ENCODE measurements at regions not wholly inside any gene's neighbourhood (a gene's known extent, or its start where the extent isn't known, plus 50 kb on each side); places are given as distances from the start of the nearest gene placed in this dataset.

DNA sequence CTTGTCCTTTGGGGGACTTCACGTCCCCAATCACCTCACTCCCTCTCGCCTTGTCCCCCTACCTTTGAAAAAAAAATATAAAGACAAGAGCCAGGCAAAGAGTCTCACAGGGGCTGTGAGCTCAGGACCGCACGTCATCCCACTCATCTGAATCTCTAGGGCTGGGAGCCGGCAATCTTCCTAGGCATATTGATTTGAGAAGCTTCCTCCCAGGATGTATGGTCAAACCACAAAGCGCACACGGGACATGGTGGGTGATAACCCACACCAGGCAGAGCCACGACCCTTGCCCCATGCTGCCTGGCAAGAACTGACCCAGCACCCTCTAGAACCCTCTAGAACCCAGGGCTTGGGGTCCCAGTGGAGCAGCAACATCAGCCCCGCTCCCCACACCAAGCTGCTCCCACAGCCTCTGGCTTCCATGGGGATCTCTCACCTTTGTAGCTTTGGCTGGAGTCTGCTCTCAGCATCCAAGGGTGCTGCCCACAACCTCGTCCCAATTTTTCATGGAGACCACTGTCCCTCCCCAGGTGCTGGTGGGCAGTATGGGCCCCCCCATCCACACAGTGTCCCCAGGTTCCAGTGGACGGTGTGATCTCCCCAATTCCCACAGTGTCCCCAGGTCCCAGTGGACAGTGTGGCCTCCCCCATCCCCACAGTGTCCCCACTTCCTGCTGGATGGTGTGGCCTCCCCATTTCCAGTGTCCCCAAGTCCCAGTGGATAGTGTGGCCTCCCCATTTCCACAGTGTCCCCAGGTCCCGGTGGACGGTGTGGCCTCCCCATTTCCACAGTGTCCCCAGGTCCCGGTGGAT, 85.2 kb upstream of the FGF3 start:
- H3K4me2 ChIP-seq: peak overlapping the region; percentile 87
- H3K27me3 ChIP-seq: 0 out of 2 replicates have a peak, but pooled peaks cover 11% of the 10 kb centered on the region
- no peak overlapping the region for H3K4me3 ChIP-seq
- no peak for TF ChIP-seq Cebpa-rat (IDR thresholded peaks at IDR 0.05)
- H3K27ac ChIP-seq: 0 out of 2 replicates have a peak overlapping the region, but pooled peaks have one; percentile 18
- peaks cover 28% of the 10 kb centered on the region for H4K20me1 ChIP-seq
- peaks cover 72% of the 10 kb centered on the region for H3K4me1 ChIP-seq
- H3K9ac ChIP-seq: no peak overlapping the region
- no peaks in the 10 kb centered on the region for H3K36me3 ChIP-seq
- no peaks in the 10 kb centered on the region for H3K9me3 ChIP-seq

DNA sequence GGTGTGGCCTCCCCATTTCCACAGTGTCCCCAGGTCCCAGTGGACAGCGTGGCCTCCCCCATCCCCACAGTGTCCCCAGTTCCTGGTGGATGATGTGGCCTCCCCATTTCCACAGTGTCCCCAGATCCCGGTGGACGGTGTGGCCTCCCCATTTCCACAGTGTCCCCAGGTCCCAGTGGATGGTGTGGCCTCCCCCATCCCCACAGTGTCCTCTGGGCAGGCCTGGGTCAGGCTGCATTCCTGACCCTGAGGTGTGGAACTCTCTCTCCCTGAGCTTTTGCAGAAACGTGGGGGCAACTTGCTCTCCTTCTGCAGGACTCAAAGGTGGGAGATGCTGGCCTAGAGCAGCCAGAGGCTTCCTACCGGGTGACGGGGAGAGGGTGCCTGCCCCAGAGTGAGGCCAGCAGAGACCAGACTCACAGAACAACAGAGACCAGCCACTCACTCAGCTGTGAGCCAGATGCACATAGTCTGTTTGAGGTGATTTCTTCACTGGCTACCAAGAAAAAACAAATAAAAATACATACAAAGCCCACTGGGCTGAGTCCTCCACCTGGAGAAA, 85.8 kb upstream of the FGF3 start:
- 0 out of 2 replicates have a peak, but pooled peaks cover 13% of the 10 kb centered on the region for H3K27me3 ChIP-seq
- peak overlapping the region; percentile 18; the same call in 1 of the 2 replicates for H3K27ac ChIP-seq
- no peaks in the 10 kb centered on the region for H3K36me3 ChIP-seq
- H3K9ac ChIP-seq: no peak overlapping the region
- peaks cover 28% of the 10 kb centered on the region for H4K20me1 ChIP-seq
- no peak overlapping the region for H3K4me3 ChIP-seq
- no peak for TF ChIP-seq Cebpa-rat (IDR thresholded peaks at IDR 0.05)
- H3K4me2 ChIP-seq: peak overlapping the region; percentile 87
- no peaks in the 10 kb centered on the region for H3K9me3 ChIP-seq
- peaks cover 79% of the 10 kb centered on the region for H3K4me1 ChIP-seq

GRCh38 chr11:69905611-69906452, 86.6 kb upstream of the FGF3 start:
- Histone ChIP-seq H3K9ac (peak overlapping the region; percentile 7; the same call in 1 of the 2 replicates), H3K4me1 (peaks cover 87% of the 10 kb centered on the region)

GRCh38 chr11:69906453-69906907, 87.3 kb upstream of the FGF3 start:
- H3K9ac ChIP-seq: peak overlapping the region; percentile 7; the same call in 1 of the 2 replicates
- H3K4me2 ChIP-seq: peak overlapping the region; percentile 87
- H3K36me3 ChIP-seq: no peaks in the 10 kb centered on the region
- no peak overlapping the region; the same call in 1 of the 2 replicates for H3K4me3 ChIP-seq
- H3K27ac ChIP-seq: peak overlapping the region; percentile 61; the same call in 1 of the 2 replicates
- H3K27me3 ChIP-seq: 0 out of 2 replicates have a peak, but pooled peaks cover 13% of the 10 kb centered on the region
- no peak for TF ChIP-seq Cebpa-rat (IDR thresholded peaks at IDR 0.05)
- H3K9me3 ChIP-seq: no peaks in the 10 kb centered on the region
- H3K4me1 ChIP-seq: peaks cover 93% of the 10 kb centered on the region
- peaks cover 28% of the 10 kb centered on the region for H4K20me1 ChIP-seq

More at GRCh38 chr11:69905611-69906452, 86.6 kb upstream of the FGF3 start:
- peak overlapping the region; percentile 61; the same call in 1 of the 2 replicates for H3K27ac ChIP-seq
- 0 out of 2 replicates have a peak, but pooled peaks cover 13% of the 10 kb centered on the region for H3K27me3 ChIP-seq
- H3K4me3 ChIP-seq: no peak overlapping the region; the same call in 1 of the 2 replicates
- H3K9me3 ChIP-seq: no peaks in the 10 kb centered on the region
- no peaks in the 10 kb centered on the region for H3K36me3 ChIP-seq
- H4K20me1 ChIP-seq: peaks cover 28% of the 10 kb centered on the region
- peak overlapping the region; percentile 87 for H3K4me2 ChIP-seq
- no peak for TF ChIP-seq Cebpa-rat (IDR thresholded peaks at IDR 0.05)

- no peak overlapping the region for H3K27ac ChIP-seq
- no peaks in the 10 kb centered on the region for H3K36me3 ChIP-seq
- peaks cover 92% of the 10 kb centered on the region for H3K4me1 ChIP-seq
- no peak overlapping the region for H3K4me3 ChIP-seq
- TF ChIP-seq Cebpa-rat (IDR thresholded peaks at IDR 0.05): no peak
- H3K27me3 ChIP-seq: 0 out of 2 replicates have a peak, but pooled peaks cover 13% of the 10 kb centered on the region
- H3K9me3 ChIP-seq: no peaks in the 10 kb centered on the region
- no peak overlapping the region for H3K9ac ChIP-seq
- peaks cover 28% of the 10 kb centered on the region for H4K20me1 ChIP-seq
- H3K4me2 ChIP-seq: peak overlapping the region; percentile 87; the same call in 1 of the 2 replicates
These were observed 88.4 kb upstream of the FGF3 start for GRCh38 chr11:69907611-69908010.

DNA sequence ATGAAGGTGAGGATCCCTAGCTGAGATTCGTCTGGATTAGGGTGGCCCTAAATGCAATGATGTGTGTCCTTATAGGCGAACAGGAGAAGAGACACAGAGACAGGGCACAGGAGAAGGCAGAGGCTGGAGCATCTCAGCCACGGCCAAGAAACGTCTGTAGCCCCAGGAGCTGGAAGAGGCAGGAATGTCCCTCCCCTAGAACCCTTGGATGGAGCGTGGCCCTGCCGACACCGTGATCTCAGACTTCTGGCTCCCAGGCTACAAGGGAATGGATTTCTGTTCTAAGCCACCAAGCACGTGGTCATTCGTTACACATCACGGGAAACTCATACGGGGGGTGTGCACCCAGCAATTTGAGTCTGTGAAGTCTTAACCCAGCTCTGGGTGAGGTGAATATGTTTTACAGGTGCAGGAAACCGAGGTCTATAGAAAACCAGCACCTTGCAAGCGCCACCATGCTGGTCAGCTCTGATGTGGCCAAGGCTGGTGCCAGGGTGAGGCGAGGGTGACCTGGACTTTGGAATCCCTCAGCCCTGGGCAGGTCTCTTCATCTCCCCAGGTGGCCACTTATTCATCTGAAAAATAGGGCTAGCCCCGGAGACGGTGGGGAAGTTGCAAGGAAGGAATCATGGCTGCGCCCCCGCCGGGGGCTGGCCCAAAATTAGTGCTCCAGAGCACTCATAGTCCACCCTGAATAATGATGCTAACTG, 89.5 kb upstream of the FGF3 start:
- H3K27ac ChIP-seq: no peak overlapping the region
- H4K20me1 ChIP-seq: peaks cover 28% of the 10 kb centered on the region
- H3K9ac ChIP-seq: no peak overlapping the region
- peak overlapping the region; percentile 81 for H3K4me2 ChIP-seq
- peaks cover 92% of the 10 kb centered on the region for H3K4me1 ChIP-seq
- no peak for TF ChIP-seq Cebpa-rat (IDR thresholded peaks at IDR 0.05)
- no peaks in the 10 kb centered on the region for H3K9me3 ChIP-seq
- no peak overlapping the region for H3K4me3 ChIP-seq
- 0 out of 2 replicates have a peak, but pooled peaks cover 8% of the 10 kb centered on the region for H3K27me3 ChIP-seq
- H3K36me3 ChIP-seq: no peaks in the 10 kb centered on the region

DNA sequence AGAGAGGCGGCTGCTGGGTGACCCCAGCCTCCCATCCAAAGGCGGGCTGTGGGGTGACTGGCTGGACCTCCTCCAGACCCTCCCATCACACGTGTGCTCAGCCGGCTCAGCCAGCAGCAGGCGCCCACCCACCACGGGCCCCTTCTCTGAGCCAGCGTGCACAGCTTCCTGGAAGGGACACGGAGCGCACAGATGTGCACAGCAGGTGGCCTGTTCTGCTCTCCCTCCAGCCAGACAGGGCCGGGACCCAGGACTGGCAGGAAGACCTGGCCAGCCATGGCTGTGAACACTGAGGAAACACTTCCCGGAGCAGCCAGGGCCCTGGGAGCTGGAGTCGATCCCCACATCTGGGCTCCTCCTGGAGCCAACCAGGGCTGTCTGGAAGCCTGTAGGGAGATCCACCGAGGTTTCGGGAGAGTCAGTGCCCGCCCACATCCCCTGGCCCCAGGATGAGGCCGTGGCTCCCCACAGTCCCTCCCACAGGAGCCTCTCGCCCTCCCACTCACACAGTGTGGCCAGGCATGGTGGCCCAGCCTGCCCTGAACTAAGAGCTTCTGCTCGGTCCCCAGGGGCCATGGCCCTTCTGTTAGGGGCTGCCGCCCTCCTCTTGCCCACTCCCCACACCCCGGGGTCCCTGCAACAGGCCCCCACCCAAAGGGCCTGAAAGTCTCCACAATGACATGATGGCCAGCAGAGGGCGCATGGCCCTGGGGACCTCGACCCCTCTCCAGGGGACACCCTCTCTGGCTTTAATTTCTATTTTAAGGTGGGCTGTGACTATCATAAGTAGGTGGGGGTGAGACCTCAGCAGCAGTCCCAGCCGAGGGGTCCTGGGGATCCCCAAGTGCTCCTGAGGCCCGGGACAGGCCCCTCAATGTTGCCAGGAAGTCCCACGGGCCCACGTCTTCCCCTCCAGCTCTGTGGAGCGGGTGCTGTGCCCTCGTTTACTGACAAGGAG, 90.6 kb upstream of the FGF3 start:
- no peak for TF ChIP-seq Cebpa-rat (IDR thresholded peaks at IDR 0.05)
- 0 out of 2 replicates have a peak, but pooled peaks cover 11% of the 10 kb centered on the region for H3K27me3 ChIP-seq
- H3K4me3 ChIP-seq: no peak overlapping the region
- H3K4me2 ChIP-seq: peak overlapping the region; percentile 81
- H3K27ac ChIP-seq: peak overlapping the region; percentile 30; the same call in 1 of the 2 replicates
- peaks cover 22% of the 10 kb centered on the region for H4K20me1 ChIP-seq
- no peaks in the 10 kb centered on the region for H3K9me3 ChIP-seq
- peaks cover 80% of the 10 kb centered on the region for H3K4me1 ChIP-seq
- H3K9ac ChIP-seq: 0 out of 2 replicates have a peak overlapping the region, but pooled peaks have one; percentile 10
- no peaks in the 10 kb centered on the region for H3K36me3 ChIP-seq
